GM18870 (cell line): ENCODE measurements at regions not wholly inside any gene's neighbourhood (a gene's known extent, or its start where the extent isn't known, plus 50 kb on each side); places are given as distances from the start of the nearest gene placed in this dataset.

Source experiments
- ATAC-seq: cut with Tn5 transposase; IDR thresholded peaks from one replicate; pipeline ENCODE4 v1.9.1; 2021; ENCODE audit warnings: moderate library complexity; ENCODE audit not compliant: unreplicated experiment

DNA sequence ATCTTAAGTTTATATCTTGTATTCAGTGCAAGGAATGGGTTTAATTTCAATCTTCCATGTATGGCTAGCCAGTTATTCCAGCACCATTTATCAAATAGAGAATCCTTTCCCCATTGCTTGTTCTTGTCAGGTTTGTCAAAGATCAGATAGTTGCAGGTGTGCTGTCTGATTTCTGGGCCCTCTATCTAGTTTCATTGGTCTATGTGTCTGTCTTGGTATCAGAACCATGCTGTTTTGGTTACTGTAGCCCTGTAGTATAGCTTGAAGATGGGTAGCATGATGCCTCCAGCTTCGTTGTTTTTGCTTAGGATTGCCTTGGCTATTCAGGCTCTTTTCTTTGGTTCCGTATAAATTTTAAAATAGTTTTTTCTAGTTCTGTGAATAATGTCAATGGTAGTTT is 200.0 kb downstream of the MANEA start:
- ATAC-seq = no peak

DNA sequence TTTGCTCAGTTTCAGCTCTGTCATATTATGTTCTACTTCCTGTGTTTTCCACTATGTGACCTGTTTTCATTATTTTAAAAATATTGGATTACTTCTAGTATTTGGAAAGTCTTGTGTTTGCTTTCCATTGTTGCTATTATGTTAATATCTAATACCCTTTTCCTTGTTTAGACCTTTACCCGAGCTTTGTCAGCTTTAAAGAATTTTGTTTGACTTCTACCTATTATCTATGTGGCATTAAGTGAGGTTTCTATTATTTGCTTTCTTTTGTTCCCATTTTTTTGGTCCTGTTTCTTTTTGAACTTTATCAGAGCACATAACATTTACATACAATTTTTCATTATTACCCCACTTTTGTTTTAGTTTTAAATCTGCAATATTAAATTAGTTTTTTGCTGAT is 202.7 kb downstream of the MANEA start:
- no peak for ATAC-seq

GRCh38 chr6:95784019-95784418 is 206.7 kb downstream of the MANEA start:
- ATAC-seq = no peak

DNA sequence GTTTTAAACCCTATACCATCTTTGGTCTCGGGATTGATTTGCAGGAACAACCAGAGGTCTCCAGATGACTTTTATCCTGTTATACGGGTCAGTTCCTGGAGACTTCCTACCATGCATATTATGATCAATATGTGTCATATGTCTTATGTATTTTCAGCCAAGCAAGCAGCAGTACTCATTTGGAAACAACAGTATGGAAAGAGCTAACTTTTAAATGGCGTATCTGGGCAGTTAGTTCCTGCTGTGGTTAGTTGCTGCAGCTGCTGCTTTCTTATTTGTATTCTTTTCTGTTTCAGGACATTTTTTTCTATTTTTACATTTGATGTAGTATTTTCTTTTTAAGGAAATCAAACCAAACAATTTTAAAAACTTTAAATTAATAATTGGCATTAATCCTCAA is 207.5 kb downstream of the MANEA start:
- peak; percentile 80 for ATAC-seq

- ATAC-seq = peak; percentile 37
These were observed 208.4 kb downstream of the MANEA start for GRCh38 chr6:95785785-95786184.

- no peak for ATAC-seq
These were observed 209.5 kb downstream of the MANEA start for GRCh38 chr6:95786802-95787201.

GRCh38 chr6:95790787-95791186 is 213.5 kb downstream of the MANEA start:
- ATAC-seq = no peak

DNA sequence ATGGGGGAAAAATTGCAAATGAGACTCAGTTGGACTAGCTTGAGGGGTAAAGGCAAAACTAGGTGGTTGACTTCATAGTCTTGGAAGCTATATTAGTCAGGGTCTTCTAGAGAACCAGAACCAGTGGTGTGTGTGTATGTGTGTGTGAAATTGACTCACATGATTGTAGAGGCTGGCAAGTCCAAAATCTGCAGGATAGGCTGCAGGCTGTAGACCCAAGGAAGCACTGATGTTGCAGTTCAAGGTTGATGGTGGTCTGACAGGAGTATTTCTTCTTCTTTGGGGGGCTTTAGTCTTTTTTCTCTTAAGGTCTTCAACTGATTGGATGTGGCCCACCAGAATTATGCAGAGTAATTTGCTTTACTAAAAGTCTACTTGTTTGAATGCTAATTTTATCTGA is 217.4 kb downstream of the MANEA start:
- no peak for ATAC-seq

GRCh38 chr6:95795927-95796326 is 218.6 kb downstream of the MANEA start:
- ATAC-seq = no peak

DNA sequence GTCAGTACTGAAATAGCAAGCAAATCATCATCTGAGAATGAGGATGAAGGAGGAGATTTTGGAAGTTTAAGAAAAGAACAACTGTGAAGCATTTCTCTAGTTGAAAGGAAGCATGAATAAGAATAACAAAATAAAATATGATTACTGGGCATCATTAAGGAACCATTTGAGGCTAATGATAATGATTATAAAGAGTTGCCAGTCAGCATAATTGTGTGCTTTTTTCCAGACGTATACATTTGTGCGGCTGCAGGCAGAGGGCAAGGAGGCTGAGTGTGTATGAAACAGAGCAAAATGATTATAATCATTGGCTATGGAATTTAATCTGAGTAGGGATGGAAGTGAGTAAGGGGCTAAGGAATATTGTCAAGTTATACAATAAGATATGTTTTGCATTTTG is 218.7 kb upstream of the FUT9 start:
- no peak for ATAC-seq

DNA sequence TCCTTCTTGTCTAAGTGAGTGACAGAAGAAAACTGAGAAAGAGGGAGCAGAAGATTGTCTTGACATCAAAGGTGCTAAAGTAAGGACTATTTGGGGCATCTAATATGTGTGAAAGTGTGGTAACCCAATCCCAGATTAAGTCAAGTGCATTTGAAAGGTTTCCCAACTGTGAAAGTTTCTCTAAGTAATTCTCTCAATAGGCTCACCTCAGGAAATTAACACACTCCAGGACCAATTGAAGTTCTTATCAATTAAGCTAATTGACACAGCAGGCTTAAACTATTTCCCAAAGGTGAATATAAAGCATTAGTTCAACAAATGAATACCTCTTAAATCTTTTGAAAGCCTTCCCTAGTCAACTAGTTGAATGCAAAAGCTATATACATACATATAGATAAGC is 212.8 kb upstream of the FUT9 start:
- no peak for ATAC-seq

DNA sequence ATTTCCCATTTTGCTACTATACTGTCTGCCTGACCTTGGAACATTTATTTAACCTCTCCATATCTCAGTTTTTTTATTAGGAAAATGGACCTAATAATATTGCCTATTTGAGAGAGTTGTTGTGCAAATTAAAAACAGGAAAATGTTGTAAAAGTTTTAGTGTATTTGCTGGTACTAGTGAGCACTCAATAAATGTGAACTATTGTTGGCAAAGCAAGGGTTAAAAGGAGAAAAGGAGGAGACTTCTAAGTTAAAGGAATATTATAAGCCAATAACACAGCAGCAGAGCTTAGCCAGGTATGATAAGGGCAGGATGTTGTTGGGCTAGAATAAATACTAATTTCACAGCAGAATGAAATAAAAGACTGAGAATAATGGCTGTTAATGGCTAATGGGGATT is 211.9 kb upstream of the FUT9 start:
- no peak for ATAC-seq

DNA sequence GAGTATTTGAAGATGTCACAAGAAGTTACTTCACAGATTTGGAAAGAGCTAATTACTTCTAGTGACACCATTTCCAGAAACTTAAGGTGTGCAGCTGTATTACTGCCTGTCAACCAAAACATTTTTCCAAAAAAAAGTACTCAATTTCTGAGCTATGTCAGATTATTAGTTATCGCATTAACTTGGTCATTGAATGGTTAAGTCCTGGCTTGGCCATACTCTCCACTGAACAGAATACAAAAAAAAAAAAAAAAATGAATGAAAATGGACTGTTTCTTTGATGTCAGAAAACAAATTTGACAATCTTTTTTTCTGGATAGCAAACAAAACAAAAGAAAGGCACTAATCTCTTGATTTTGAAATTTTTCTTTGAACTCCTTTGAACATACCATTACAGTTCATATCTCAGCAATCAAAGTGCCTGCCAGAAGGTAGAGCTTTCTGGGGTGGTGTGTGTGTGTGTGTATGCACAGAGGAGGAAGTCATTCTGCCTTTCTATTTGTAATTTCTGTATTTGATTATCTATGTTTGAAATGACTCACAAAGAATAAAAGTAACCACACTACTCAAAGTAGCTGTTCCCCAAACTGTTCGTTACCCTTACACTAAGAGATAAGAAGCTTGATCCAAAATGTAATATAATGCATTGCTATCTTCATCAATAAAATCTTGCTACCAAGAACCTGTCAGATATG is 210.8 kb upstream of the FUT9 start:
- peak; percentile 84 for ATAC-seq

DNA sequence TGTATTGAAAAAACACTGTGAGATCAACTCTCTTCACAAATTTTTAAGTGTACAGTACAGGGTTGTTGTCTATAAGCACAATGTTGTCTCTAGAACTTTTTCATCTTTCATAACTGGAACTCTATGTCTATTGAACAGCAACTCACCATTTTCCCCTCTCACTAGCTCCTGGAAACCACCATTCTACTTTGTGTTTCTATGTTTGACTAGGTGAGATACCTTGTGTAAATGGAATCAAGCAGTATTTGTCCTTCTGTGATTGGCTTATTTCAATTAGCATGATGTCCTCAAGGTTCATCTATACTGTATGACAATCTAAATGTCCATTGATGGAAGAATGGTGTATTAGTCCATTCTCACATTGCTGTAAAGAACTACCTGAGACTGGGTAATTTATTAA is 210.1 kb upstream of the FUT9 start:
- peak; percentile 54 for ATAC-seq

GRCh38 chr6:95815389-95816056 is 200.3 kb upstream of the FUT9 start:
- ATAC-seq = no peak

DNA sequence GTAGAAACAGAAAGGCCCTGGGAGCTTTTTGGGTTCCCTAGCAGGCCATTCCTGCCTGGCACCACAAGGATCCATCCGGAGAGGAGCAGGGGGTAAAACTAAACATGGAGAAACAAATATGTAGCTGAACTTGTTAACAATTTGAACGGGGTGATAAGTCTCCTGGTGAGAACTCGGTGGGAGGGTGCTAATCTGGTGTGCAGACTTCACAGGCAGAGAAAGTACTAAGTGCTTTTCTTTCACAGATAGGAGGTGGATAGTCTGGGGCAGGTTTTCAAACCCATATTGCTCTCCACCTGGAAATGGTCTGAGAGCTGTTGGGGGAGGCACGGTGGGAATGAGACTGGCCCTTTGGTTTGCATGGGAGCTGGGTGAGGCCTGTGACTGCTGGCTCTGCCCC is 196.3 kb upstream of the FUT9 start:
- no peak for ATAC-seq

DNA sequence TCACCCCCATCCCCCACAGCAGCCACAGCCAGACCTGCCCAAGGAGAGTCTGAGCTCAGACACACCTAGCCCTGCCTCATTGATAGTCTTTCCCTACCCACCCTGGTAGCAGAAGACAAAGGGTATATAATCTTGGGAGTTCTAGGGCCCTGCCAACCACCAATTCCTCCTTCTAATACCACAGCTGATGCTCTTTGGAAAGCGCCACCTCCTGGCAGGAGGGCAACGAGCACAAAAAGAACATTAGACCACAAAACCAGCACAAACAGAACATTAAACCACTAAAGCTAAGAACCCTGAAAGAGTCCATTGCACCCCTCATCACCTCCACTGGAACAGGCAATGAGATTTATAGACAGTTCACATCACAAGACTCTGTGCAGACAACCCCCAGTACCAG is 195.8 kb upstream of the FUT9 start:
- no peak for ATAC-seq

DNA sequence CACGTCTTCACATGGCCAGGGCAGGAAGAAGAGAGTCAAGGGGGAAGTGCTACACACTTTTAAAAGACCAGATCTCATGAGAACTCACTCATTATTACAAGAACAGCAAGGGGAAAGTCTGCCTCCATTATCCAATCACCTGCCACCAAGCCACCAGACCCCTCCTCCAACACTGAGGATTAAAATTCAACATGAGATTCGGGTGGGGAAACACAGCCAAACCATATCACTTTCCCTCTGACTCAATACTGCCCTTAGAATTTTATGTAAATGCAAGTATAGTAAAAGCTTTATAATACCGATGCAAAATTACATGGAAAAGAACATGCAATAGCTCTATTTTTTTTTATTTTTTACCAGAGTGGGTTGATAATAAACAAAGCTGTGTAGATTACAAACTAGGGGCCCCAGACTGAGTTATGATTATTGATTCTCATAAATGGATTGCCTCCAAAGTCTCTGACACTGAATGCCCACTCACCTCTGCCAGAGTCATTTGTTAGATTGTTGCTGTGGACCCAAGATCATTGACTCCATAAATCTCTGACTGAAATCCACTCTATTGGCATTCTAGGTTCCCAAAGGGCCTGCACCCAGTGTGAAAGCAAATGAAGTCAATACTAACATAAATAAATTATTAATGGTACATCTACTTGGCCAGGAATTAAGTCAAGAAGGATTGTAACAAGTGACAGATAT is 184.8 kb upstream of the FUT9 start:
- no peak for ATAC-seq

DNA sequence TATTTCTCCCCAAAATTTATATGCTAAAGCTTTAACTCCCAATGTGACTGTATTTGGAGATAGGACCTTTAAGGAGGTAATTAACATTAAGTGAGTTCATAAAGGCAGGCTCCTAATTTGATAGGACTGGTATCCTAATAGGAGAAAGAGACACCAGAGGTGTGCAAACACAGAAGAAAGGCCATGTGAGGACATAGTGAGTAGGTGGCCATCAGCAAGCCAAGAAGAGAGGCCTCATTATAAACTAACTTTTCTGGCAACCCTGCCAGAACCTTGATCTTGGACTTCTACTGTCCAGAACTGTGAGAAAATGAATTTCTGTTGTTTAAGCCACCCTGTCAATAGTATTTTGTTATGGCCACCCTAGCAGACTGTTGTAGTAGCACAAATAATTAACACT is 177.9 kb upstream of the FUT9 start:
- ATAC-seq = no peak

GRCh38 chr6:95841560-95841959 is 174.2 kb upstream of the FUT9 start:
- ATAC-seq = no peak

DNA sequence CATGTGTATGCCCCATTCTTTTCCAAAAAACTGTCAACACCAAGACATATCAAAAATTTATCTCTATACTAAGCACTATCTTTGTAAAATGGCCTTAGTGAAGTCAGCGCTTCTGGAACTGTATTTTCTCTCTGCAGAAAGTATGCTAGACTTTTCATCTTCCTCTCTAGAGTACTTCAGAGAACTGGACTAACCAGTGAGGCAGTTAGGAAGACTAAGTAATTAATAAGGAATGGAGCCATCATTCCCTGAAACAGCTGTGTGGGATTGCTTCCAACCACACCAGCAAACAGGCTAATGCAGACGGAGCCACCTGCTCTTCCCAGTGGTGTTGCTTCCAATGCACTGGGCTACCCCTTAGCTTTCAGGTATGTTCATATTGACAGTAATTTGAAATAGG is 169.1 kb upstream of the FUT9 start:
- no peak for ATAC-seq

DNA sequence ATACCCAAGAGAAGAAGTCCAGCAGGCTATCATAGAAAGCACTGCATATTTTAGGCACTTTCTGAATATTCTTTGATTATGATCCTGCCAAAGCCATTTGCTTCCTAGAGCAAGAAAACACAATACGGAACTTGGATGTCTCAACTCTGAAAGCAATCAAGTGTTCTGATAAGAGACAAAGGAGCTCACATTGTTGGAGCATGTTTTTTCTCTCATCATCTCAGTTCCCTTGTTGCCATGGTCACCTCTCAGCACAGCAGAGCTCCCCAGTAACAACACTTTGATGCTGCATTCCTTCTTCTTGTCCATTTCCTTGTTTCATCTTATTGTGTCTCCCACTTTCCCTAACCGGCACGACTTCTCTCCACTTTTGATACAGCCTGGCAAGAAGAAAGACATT is 168.7 kb upstream of the FUT9 start:
- no peak for ATAC-seq
